ENCODE measurements at regions not wholly inside any gene's neighbourhood (a gene's known extent, or its start where the extent isn't known, plus 50 kb on each side); places are given as distances from the start of the nearest gene placed in this dataset.

- no peaks in the 10 kb centered on the region for H3K79me2 ChIP-seq (ENCODE audit: insufficient read depth, low read length)
- H3K4me1 Mint-ChIP-seq, result peaks cover 19 to 21% of the 10 kb centered on the region in 2 experiments; a peak in 3 of 4 replicates
- no peaks in the 10 kb centered on the region for H3K4me1 ChIP-seq (ENCODE audit: insufficient read depth, low read length)
- peak overlapping the region; percentile 86 to 91 for H3K4me3 Mint-ChIP-seq
- H2AFZ ChIP-seq (ENCODE audit: low read length), result peak overlapping the region; percentile 50
- H3T11ph ChIP-seq (ENCODE audit: low read length), result no peak overlapping the region
- peak overlapping the region; percentile 73 for H4K5ac ChIP-seq (ENCODE audit: insufficient read length, low read depth, low read length)
- no peak overlapping the region for H2BK12ac ChIP-seq (ENCODE audit: insufficient read length, low read depth, low read length)
- H3K9me3 Mint-ChIP-seq, result no peaks in the 10 kb centered on the region
- H3K27ac Mint-ChIP-seq, result peak overlapping the region; percentile 99
- peak overlapping the region; percentile 77 for H3K27ac ChIP-seq (ENCODE audit: insufficient read length, low read depth, low read length)
- no peak overlapping the region for H2AK5ac ChIP-seq (ENCODE audit: insufficient read length, low read length)
- no peak overlapping the region for H2BK120ac ChIP-seq (ENCODE audit: low read depth, low read length, poor library complexity, severe bottlenecking)
- H4K20me1 ChIP-seq (ENCODE audit: control insufficient read depth, insufficient read depth, insufficient read length), result no peaks in the 10 kb centered on the region
- H3K9ac ChIP-seq (ENCODE audit: extremely low read depth, insufficient read length, low read length), result peak overlapping the region; percentile 67
- H3K9me3 ChIP-seq (ENCODE audit: control insufficient read depth, low read depth, low read length), result no peaks in the 10 kb centered on the region
- H3K27me3 ChIP-seq (ENCODE audit: insufficient read depth, low read length), result no peaks in the 10 kb centered on the region
- no peak overlapping the region for H3K4ac ChIP-seq (ENCODE audit: low read depth, low read length)
- peak overlapping the region; percentile 78; the same call in 1 of the 2 replicates for H3K14ac ChIP-seq (ENCODE audit: insufficient read depth, low read length)
- peaks cover 4% of the 10 kb centered on the region for H3K27me3 Mint-ChIP-seq (ENCODE audit: low read depth)
- H4K91ac ChIP-seq (ENCODE audit: insufficient read length, low read depth, low read length), result no peak overlapping the region
- peak overlapping the region; percentile 82 for H3K18ac ChIP-seq (ENCODE audit: insufficient read length, low read depth, low read length)
- no peak overlapping the region for H2BK5ac ChIP-seq (ENCODE audit: insufficient read length, low read length)
- H2BK20ac ChIP-seq (ENCODE audit: low read depth, low read length, poor library complexity, severe bottlenecking), result no peak overlapping the region
- H3K23me2 ChIP-seq (ENCODE audit: insufficient read length, low read depth, low read length, poor library complexity, severe bottlenecking), result peaks cover 10% of the 10 kb centered on the region
- no peak overlapping the region for H4K8ac ChIP-seq (replicated peaks; ENCODE audit: insufficient read length, low read depth, low read length)
- no peak overlapping the region for H3K56ac ChIP-seq (ENCODE audit: insufficient read length, low read depth, low read length)
- H2BK15ac ChIP-seq (ENCODE audit: low read depth, low read length), result no peak overlapping the region
- H3K79me1 ChIP-seq (ENCODE audit: insufficient read depth, low read depth, low read length, poor library complexity, severe bottlenecking), result no peaks in the 10 kb centered on the region
- H3K36me3 Mint-ChIP-seq (ENCODE audit: insufficient read depth in 1 of 3, low read depth in 3 of 3), result peaks cover 0 to 2% (median 1%) of the 10 kb centered on the region in 3 experiments; a peak in 2 of 7 replicates
- peak overlapping the region; percentile 69 for H3K4me2 ChIP-seq (ENCODE audit: insufficient read depth, insufficient read length, low read length)
- H3K23ac ChIP-seq (ENCODE audit: insufficient read length, low read depth, low read length), result no peak overlapping the region
- WGBS (ENCODE audit: extremely low coverage, insufficient read length, low lambda C conversion rate), result no CpG with 5 or more reads among the region's 8 CpGs
- TF ChIP-seq, protein P1, sequence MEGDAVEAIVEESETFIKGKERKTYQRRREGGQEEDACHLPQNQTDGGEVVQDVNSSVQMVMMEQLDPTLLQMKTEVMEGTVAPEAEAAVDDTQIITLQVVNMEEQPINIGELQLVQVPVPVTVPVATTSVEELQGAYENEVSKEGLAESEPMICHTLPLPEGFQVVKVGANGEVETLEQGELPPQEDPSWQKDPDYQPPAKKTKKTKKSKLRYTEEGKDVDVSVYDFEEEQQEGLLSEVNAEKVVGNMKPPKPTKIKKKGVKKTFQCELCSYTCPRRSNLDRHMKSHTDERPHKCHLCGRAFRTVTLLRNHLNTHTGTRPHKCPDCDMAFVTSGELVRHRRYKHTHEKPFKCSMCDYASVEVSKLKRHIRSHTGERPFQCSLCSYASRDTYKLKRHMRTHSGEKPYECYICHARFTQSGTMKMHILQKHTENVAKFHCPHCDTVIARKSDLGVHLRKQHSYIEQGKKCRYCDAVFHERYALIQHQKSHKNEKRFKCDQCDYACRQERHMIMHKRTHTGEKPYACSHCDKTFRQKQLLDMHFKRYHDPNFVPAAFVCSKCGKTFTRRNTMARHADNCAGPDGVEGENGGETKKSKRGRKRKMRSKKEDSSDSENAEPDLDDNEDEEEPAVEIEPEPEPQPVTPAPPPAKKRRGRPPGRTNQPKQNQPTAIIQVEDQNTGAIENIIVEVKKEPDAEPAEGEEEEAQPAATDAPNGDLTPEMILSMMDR (conservative IDR thresholded peaks at IDR 0.05), result no peak
- DNase-seq, result no peak
Measured at GRCh38 chr7:112940314-112940732, 146.3 kb downstream of the GPR85 start.
